OCI-LY1 (cell line): ENCODE measurements at regions not wholly inside any gene's neighbourhood (a gene's known extent, or its start where the extent isn't known, plus 50 kb on each side); places are given as distances from the start of the nearest gene placed in this dataset.

ENCODE experiments used
- H2AFZ ChIP-seq: fragments of 200-600 bp; sonication (generic), shearing (Covaris generic); 2 replicates; pipeline ENCODE4 v1.6.0; 2014; ENCODE audit warnings: antibody characterized with exemption, mild to moderate bottlenecking, low read length
- H3F3A ChIP-seq: fragments of 200-600 bp; sonication (generic), shearing (Covaris generic); 2 replicates; pipeline ENCODE4 v1.6.0; 2014; ENCODE audit warnings: mild to moderate bottlenecking, antibody characterized with exemption, low read length, moderate library complexity; ENCODE audit not compliant: insufficient read depth
- H3K27ac ChIP-seq: fragments of 200-600 bp; sonication (generic); 2 replicates; pipeline ENCODE4 v1.5.1; 2014; ENCODE audit warnings: low read length, mixed run types, mild to moderate bottlenecking, low read depth; ENCODE audit not compliant: poor library complexity, severe bottlenecking
- H3K27me3 ChIP-seq: fragments of 200-600 bp; sonication (generic); 2 replicates; pipeline ENCODE4 v1.6.0; 2014; ENCODE audit warnings: antibody characterized with exemption, mild to moderate bottlenecking, low read length, moderate library complexity; ENCODE audit not compliant: insufficient read depth
- H3K36me3 ChIP-seq: fragments of 200-600 bp; sonication (generic); 2 replicates; pipeline ENCODE4 v1.6.1; 2014; ENCODE audit warnings: mild to moderate bottlenecking, antibody characterized with exemption, low read length, moderate library complexity, mixed read lengths; ENCODE audit not compliant: insufficient read depth
- H3K4me1 ChIP-seq: fragments of 200-600 bp; sonication (generic); 2 replicates; pipeline ENCODE4 v1.5.1; 2014; ENCODE audit warnings: mild to moderate bottlenecking, low read length, moderate library complexity; ENCODE audit not compliant: insufficient read depth, severe bottlenecking
- H3K4me2 ChIP-seq: fragments of 200-600 bp; sonication (generic), shearing (Covaris generic); 2 replicates; pipeline ENCODE4 v1.6.1; 2014; ENCODE audit warnings: low read length
- H3K4me3 ChIP-seq: fragments of 200-600 bp; sonication (generic); 2 replicates; pipeline ENCODE4 v1.5.1; 2014; ENCODE audit warnings: low read length, low read depth, mild to moderate bottlenecking, mixed read lengths; ENCODE audit not compliant: poor library complexity, severe bottlenecking
- H3K79me2 ChIP-seq: fragments of 200-600 bp; shearing (Covaris generic); 2 replicates; pipeline ENCODE4 v1.6.1; 2016; ENCODE audit warnings: mixed run types, low read length, mixed read lengths; ENCODE audit not compliant: insufficient read depth
- H3K9ac ChIP-seq: fragments of 200-600 bp; sonication (generic), shearing (Covaris generic); 2 replicates; pipeline ENCODE4 v1.6.1; 2014; ENCODE audit warnings: mild to moderate bottlenecking, low read length, mixed read lengths
- H3K9me2 ChIP-seq: fragments of 200-600 bp; sonication (generic), shearing (Covaris generic); 2 replicates; pipeline ENCODE4 v1.6.1; 2014; ENCODE audit warnings: low read depth, mild to moderate bottlenecking, low read length, mixed read lengths
- H3K9me3 ChIP-seq: fragments of 200-600 bp; shearing (Covaris generic); 2 replicates; pipeline ENCODE4 v1.6.1; 2014; ENCODE audit warnings: low read length, mixed read lengths
- H4K20me1 ChIP-seq: fragments of 200-600 bp; sonication (generic), shearing (Covaris generic); 2 replicates; pipeline ENCODE4 v1.6.0; 2016; ENCODE audit warnings: mild to moderate bottlenecking, low read length; ENCODE audit not compliant: insufficient read depth
- CTCF ChIP-seq: fragments of 200-600 bp; sonication (generic), shearing (Covaris generic); IDR thresholded peaks from 2 replicates; pipeline ENCODE4 v1.5.1; 2017; ENCODE audit warnings: mild to moderate bottlenecking, antibody characterized with exemption, low read length, moderate library complexity, mixed read lengths
- EZH2 ChIP-seq: fragments of 200-600 bp; sonication (generic), shearing (Covaris generic); IDR thresholded peaks from 2 replicates; pipeline ENCODE4 v1.8.0; 2017; ENCODE audit warnings: borderline replicate concordance, mixed run types, mild to moderate bottlenecking, antibody characterized with exemption, low read length, moderate library complexity, mixed read lengths

- Histone ChIP-seq H3K27ac (no peak overlapping the region), H3K36me3 (no peaks in the 10 kb centered on the region), H3K27me3 (no peaks in the 10 kb centered on the region), H3K9ac (no peak overlapping the region), H3K4me1 (no peaks in the 10 kb centered on the region), H3K4me3 (no peak overlapping the region), H3K4me2 (no peak overlapping the region), H3F3A (no peaks in the 10 kb centered on the region), H3K9me2 (no peaks in the 10 kb centered on the region), H4K20me1 (no peaks in the 10 kb centered on the region), H3K79me2 (no peaks in the 10 kb centered on the region), H2AFZ (no peak overlapping the region), H3K9me3 (no peaks in the 10 kb centered on the region)
- TF ChIP-seq CTCF (no peak), EZH2 (no peak)
Measured at GRCh38 chr14:41360126-41360525, 246.6 kb upstream of the LRFN5 start.

DNA sequence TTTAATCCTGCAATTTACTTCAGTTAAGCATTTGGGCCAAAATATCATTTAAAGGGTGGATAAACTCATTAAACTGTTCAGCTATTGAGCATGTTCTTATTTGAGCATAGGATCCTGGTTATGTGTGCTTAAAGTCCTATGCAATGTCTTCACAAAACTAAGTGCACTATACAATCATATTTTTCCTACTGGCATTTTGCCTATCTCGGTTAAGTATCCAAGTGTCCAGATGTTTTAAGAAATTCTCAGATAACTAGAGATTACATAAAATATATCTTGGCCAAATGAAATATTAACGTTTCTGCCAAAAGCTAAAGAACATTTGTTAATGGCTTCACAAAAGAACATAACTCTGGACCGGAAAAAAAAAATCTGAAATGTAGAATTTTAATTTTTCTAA is 250.8 kb upstream of the LRFN5 start:
- Histone ChIP-seq H3K36me3 (no peaks in the 10 kb centered on the region), H3K4me2 (no peak overlapping the region), H3K9me3 (no peaks in the 10 kb centered on the region), H3K4me3 (no peak overlapping the region), H3K27me3 (no peaks in the 10 kb centered on the region), H3K9ac (no peak overlapping the region), H2AFZ (no peak overlapping the region), H4K20me1 (no peaks in the 10 kb centered on the region), H3K27ac (no peak overlapping the region), H3K9me2 (no peaks in the 10 kb centered on the region), H3K4me1 (no peaks in the 10 kb centered on the region), H3F3A (no peaks in the 10 kb centered on the region), H3K79me2 (no peaks in the 10 kb centered on the region)
- TF ChIP-seq CTCF, result no peak
- no peak for TF ChIP-seq EZH2

DNA sequence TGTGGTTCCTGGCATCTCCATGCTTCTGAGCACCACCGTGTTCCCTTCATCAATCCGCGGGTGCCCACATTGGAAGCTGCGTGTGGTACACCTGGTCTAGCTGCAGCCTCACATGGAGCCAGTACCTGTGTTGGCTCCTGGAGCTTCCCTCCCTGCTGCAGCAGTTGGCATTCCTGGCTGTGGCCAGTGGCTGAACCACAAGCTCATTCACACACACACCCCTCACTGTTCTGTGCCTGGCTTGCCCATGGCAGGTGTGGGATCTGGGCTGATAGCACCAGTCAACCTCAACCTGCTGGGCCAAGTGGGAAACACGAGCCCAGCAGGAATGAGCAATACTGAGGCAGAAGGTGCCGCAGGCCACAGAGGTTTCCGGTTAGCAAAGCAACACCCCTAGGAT is 256.2 kb upstream of the LRFN5 start:
- Histone ChIP-seq H3K27ac (no peak overlapping the region), H3K27me3 (no peaks in the 10 kb centered on the region), H3K79me2 (no peaks in the 10 kb centered on the region), H3K9me3 (no peaks in the 10 kb centered on the region), H3F3A (no peaks in the 10 kb centered on the region), H2AFZ (no peak overlapping the region), H3K9me2 (no peaks in the 10 kb centered on the region), H3K9ac (no peak overlapping the region), H3K4me2 (no peak overlapping the region), H3K36me3 (no peaks in the 10 kb centered on the region), H3K4me3 (no peak overlapping the region), H3K4me1 (no peaks in the 10 kb centered on the region), H4K20me1 (no peaks in the 10 kb centered on the region)
- no peak for TF ChIP-seq EZH2
- TF ChIP-seq CTCF, result no peak
